Progenitor cell of endocrine pancreas (in vitro differentiated cells): ENCODE measurements at regions not wholly inside any gene's neighbourhood (a gene's known extent, or its start where the extent isn't known, plus 50 kb on each side); places are given as distances from the start of the nearest gene placed in this dataset.
A peak's percentile ranks its signal among the peaks of the same experiment; 100 is the strongest.
"Not testable (repeated sequence)": the region's sequence is repeated elsewhere in the genome, so short reads cannot be mapped to it uniquely, and the experiment has no call there.

Source experiments
- DNase-seq: peaks from one replicate; pipeline ENCODE4 v3.0.0; 2021; ENCODE audit warnings: low spot score; ENCODE audit not compliant: unreplicated experiment
- H3K27ac Mint-ChIP-seq: 2 replicates; pipeline ENCODE4 v1.8.0; 2021; ENCODE audit warnings: mild to moderate bottlenecking, moderate library complexity, mixed read lengths
- H3K27me3 Mint-ChIP-seq: 2 replicates; pipeline ENCODE4 v1.8.0; 2021; ENCODE audit warnings: mixed read lengths
- H3K36me3 Mint-ChIP-seq: 2 replicates; pipeline ENCODE4 v1.8.0; 2022; ENCODE audit warnings: mixed read lengths; ENCODE audit not compliant: insufficient read depth
- H3K4me1 Mint-ChIP-seq: 2 replicates; pipeline ENCODE4 v1.8.0; 2021; ENCODE audit warnings: low read depth, mixed read lengths
- H3K4me3 Mint-ChIP-seq: 2 replicates; pipeline ENCODE4 v1.8.0; 2021; ENCODE audit warnings: low read depth, mild to moderate bottlenecking, moderate library complexity, mixed read lengths
- H3K9me3 Mint-ChIP-seq: 2 replicates; pipeline ENCODE4 v1.8.0; 2021; ENCODE audit warnings: low read depth, mixed read lengths
- TF ChIP-seq, protein P1 (sequence below): fragments of 200-600 bp; sonication (generic); IDR thresholded peaks from one replicate; pipeline ENCODE4 v1.5.0; 2021; ENCODE audit warnings: antibody characterized with exemption, mild to moderate bottlenecking; ENCODE audit not compliant: unreplicated experiment

DNA sequence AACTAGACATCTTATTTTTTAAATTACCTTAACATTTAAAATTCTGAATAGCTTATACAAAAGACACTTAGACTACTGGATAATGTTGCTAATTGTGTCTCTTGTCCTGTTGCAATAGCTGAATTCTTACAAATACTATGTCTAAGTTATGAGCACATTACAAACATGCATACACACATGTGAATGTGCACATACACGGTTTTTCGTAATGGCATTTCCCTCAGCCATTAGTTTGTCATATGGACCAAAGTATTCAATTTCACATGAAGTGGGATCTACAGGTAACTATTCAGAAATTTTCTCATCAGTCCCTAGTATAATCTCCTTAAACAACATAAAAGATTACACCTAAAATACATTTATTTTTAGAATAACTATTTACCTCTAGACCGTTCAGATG is 178.6 kb upstream of the BET1 start:
- peaks cover 4% of the 10 kb centered on the region for H3K27me3 Mint-ChIP-seq
- TF ChIP-seq, protein P1, sequence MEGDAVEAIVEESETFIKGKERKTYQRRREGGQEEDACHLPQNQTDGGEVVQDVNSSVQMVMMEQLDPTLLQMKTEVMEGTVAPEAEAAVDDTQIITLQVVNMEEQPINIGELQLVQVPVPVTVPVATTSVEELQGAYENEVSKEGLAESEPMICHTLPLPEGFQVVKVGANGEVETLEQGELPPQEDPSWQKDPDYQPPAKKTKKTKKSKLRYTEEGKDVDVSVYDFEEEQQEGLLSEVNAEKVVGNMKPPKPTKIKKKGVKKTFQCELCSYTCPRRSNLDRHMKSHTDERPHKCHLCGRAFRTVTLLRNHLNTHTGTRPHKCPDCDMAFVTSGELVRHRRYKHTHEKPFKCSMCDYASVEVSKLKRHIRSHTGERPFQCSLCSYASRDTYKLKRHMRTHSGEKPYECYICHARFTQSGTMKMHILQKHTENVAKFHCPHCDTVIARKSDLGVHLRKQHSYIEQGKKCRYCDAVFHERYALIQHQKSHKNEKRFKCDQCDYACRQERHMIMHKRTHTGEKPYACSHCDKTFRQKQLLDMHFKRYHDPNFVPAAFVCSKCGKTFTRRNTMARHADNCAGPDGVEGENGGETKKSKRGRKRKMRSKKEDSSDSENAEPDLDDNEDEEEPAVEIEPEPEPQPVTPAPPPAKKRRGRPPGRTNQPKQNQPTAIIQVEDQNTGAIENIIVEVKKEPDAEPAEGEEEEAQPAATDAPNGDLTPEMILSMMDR, result no peak
- no peaks in the 10 kb centered on the region for H3K36me3 Mint-ChIP-seq
- peaks cover 5% of the 10 kb centered on the region for H3K9me3 Mint-ChIP-seq
- H3K27ac Mint-ChIP-seq, result no peak overlapping the region
- DNase-seq, result no peak
- H3K4me3 Mint-ChIP-seq, result no peak overlapping the region
- peaks cover 6% of the 10 kb centered on the region for H3K4me1 Mint-ChIP-seq

- Mint-ChIP-seq H3K27ac (peak overlapping the region; percentile 17), H3K4me1 (peaks cover 6% of the 10 kb centered on the region), H3K36me3 (no peaks in the 10 kb centered on the region), H3K9me3 (peaks cover 5% of the 10 kb centered on the region), H3K27me3 (no peaks in the 10 kb centered on the region), H3K4me3 (no peak overlapping the region)
- TF ChIP-seq, protein P1, result no peak
- DNase-seq, result no peak
Observed at GRCh38 chr7:94183289-94183749, 179.2 kb upstream of the BET1 start.

- H3K9me3 Mint-ChIP-seq, result peaks cover 5% of the 10 kb centered on the region
- no peak for DNase-seq
- H3K27me3 Mint-ChIP-seq, result no peaks in the 10 kb centered on the region
- no peaks in the 10 kb centered on the region for H3K36me3 Mint-ChIP-seq
- no peak overlapping the region for H3K27ac Mint-ChIP-seq
- H3K4me3 Mint-ChIP-seq, result no peak overlapping the region
- peaks cover 6% of the 10 kb centered on the region for H3K4me1 Mint-ChIP-seq
- TF ChIP-seq, protein P1, result no peak
Observed at GRCh38 chr7:94183891-94184290, 179.7 kb upstream of the BET1 start.

GRCh38 chr7:94188350-94188749 is 184.2 kb upstream of the BET1 start:
- Mint-ChIP-seq H3K36me3 (no peaks in the 10 kb centered on the region), H3K27ac (no peak overlapping the region), H3K4me1 (peaks cover 2% of the 10 kb centered on the region), H3K9me3 (peaks cover 12% of the 10 kb centered on the region), H3K27me3 (no peaks in the 10 kb centered on the region), H3K4me3 (no peak overlapping the region)
- TF ChIP-seq, protein P1, result no peak
- DNase-seq, result no peak

GRCh38 chr7:94190599-94191061 is 186.5 kb upstream of the BET1 start:
- H3K4me1 Mint-ChIP-seq, result no peaks in the 10 kb centered on the region
- no peaks in the 10 kb centered on the region for H3K36me3 Mint-ChIP-seq
- no peak for DNase-seq
- H3K4me3 Mint-ChIP-seq, result no peak overlapping the region
- H3K27me3 Mint-ChIP-seq, result no peaks in the 10 kb centered on the region
- H3K9me3 Mint-ChIP-seq, result peaks cover 12% of the 10 kb centered on the region
- no peak overlapping the region for H3K27ac Mint-ChIP-seq
- TF ChIP-seq, protein P1, result no peak

DNA sequence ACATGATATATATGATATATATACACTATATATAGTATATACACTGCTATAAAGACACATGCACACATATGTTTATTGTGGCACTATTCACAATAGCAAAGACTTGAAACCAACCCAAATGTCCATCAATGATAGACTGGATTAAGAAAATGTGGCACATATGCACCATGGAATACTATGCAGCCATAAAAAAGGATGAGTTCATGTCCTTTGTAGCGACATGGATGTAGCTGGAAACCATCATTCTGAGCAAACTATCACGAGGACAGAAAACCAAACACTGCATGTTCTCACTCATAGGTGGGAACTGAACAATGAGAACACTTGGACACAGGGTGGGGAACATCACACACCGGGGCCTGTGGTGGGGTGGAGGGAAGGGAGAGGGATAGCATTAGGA is 190.3 kb upstream of the BET1 start:
- DNase-seq, H3K9me3 Mint-ChIP-seq, H3K4me3 Mint-ChIP-seq, H3K27me3 Mint-ChIP-seq, H3K4me1 Mint-ChIP-seq, H3K27ac Mint-ChIP-seq, H3K36me3 Mint-ChIP-seq: not testable (repeated sequence)
